Nephron progenitor cell (in vitro differentiated cells): ENCODE measurements at regions not wholly inside any gene's neighbourhood (a gene's known extent, or its start where the extent isn't known, plus 50 kb on each side); places are given as distances from the start of the nearest gene placed in this dataset.

ENCODE experiments used
- DNase-seq: peaks from one replicate; pipeline ENCODE4 v3.0.0; 2021
- H3K27ac Mint-ChIP-seq: 2 replicates; pipeline ENCODE4 v1.8.0; 2021; ENCODE audit warnings: mild to moderate bottlenecking, moderate library complexity, mixed read lengths
- H3K27me3 Mint-ChIP-seq: 2 replicates; pipeline ENCODE4 v1.8.0; 2021; ENCODE audit warnings: mild to moderate bottlenecking, low read depth, mixed read lengths; ENCODE audit not compliant: poor library complexity
- H3K36me3 Mint-ChIP-seq: 2 replicates; pipeline ENCODE4 v1.8.0; 2021; ENCODE audit warnings: low read depth, mixed read lengths
- H3K4me1 Mint-ChIP-seq: 2 replicates; pipeline ENCODE4 v1.8.0; 2021; ENCODE audit warnings: mixed read lengths
- H3K4me3 Mint-ChIP-seq: 2 replicates; pipeline ENCODE4 v1.8.0; 2021; ENCODE audit warnings: mild to moderate bottlenecking, moderate library complexity, mixed read lengths
- H3K9me3 Mint-ChIP-seq: 2 replicates; pipeline ENCODE4 v1.8.0; 2021; ENCODE audit warnings: mild to moderate bottlenecking, moderate library complexity, mixed read lengths
- CTCF ChIP-seq: fragments of 200-600 bp; sonication (generic); IDR thresholded peaks from 2 replicates; pipeline ENCODE4 v1.5.0; 2021; ENCODE audit warnings: antibody characterized with exemption

- Mint-ChIP-seq H3K4me1 (no peaks in the 10 kb centered on the region), H3K36me3 (no peaks in the 10 kb centered on the region), H3K27me3 (no peaks in the 10 kb centered on the region), H3K9me3 (no peaks in the 10 kb centered on the region), H3K4me3 (no peak overlapping the region), H3K27ac (no peak overlapping the region)
- DNase-seq, result no peak
- no peak for TF ChIP-seq CTCF
Measured at GRCh38 chr10:108180878-108181277, 1016.4 kb upstream of the SORCS1 start.

GRCh38 chr10:108169846-108170245 lies 1005.3 kb upstream of the SORCS1 start:
- Mint-ChIP-seq H3K4me3 (no peak overlapping the region), H3K9me3 (no peaks in the 10 kb centered on the region), H3K36me3 (no peaks in the 10 kb centered on the region), H3K4me1 (no peaks in the 10 kb centered on the region), H3K27ac (no peak overlapping the region), H3K27me3 (peaks cover 4% of the 10 kb centered on the region)
- TF ChIP-seq CTCF, result no peak
- no peak for DNase-seq

GRCh38 chr10:108167766-108168165 lies 1003.3 kb upstream of the SORCS1 start:
- Mint-ChIP-seq H3K27ac (no peak overlapping the region), H3K27me3 (peaks cover 4% of the 10 kb centered on the region), H3K4me3 (no peak overlapping the region), H3K36me3 (no peaks in the 10 kb centered on the region), H3K4me1 (no peaks in the 10 kb centered on the region), H3K9me3 (no peaks in the 10 kb centered on the region)
- TF ChIP-seq CTCF, result no peak
- DNase-seq, result no peak

GRCh38 chr10:108166401-108166800 lies 1001.9 kb upstream of the SORCS1 start:
- DNase-seq, result no peak
- no peaks in the 10 kb centered on the region for H3K4me1 Mint-ChIP-seq
- no peak overlapping the region for H3K27ac Mint-ChIP-seq
- TF ChIP-seq CTCF, result no peak
- no peak overlapping the region for H3K4me3 Mint-ChIP-seq
- H3K9me3 Mint-ChIP-seq, result no peaks in the 10 kb centered on the region
- H3K27me3 Mint-ChIP-seq, result peaks cover 4% of the 10 kb centered on the region
- no peaks in the 10 kb centered on the region for H3K36me3 Mint-ChIP-seq

GRCh38 chr10:108147346-108147745 lies 982.8 kb upstream of the SORCS1 start:
- no peak for DNase-seq
- H3K9me3 Mint-ChIP-seq, result peaks cover 23% of the 10 kb centered on the region
- no peaks in the 10 kb centered on the region for H3K36me3 Mint-ChIP-seq
- no peaks in the 10 kb centered on the region for H3K4me1 Mint-ChIP-seq
- H3K27me3 Mint-ChIP-seq, result peaks cover 3% of the 10 kb centered on the region
- no peak overlapping the region for H3K4me3 Mint-ChIP-seq
- no peak overlapping the region for H3K27ac Mint-ChIP-seq
- TF ChIP-seq CTCF, result no peak

- H3K4me3 Mint-ChIP-seq, result no peak overlapping the region
- TF ChIP-seq CTCF, result no peak
- H3K9me3 Mint-ChIP-seq, result peaks cover under 1% of the 10 kb centered on the region
- no peak overlapping the region for H3K27ac Mint-ChIP-seq
- peaks cover 3% of the 10 kb centered on the region for H3K27me3 Mint-ChIP-seq
- no peaks in the 10 kb centered on the region for H3K36me3 Mint-ChIP-seq
- no peaks in the 10 kb centered on the region for H3K4me1 Mint-ChIP-seq
- no peak for DNase-seq
Measured at GRCh38 chr10:108141064-108141463, 976.6 kb upstream of the SORCS1 start.
